AG09309 (cell line): ENCODE measurements at regions not wholly inside any gene's neighbourhood (a gene's known extent, or its start where the extent isn't known, plus 50 kb on each side); places are given as distances from the start of the nearest gene placed in this dataset.

ENCODE experiments used
- DNase-seq: peaks from one replicate; pipeline ENCODE4 v3.0.0-alpha.2; 2010; ENCODE audit warnings: low read depth
- H3K4me3 ChIP-seq: 2 replicates; pipeline ENCODE4 v1.5.1; 2011; ENCODE audit warnings: mild to moderate bottlenecking, low read depth, low read length, moderate library complexity; ENCODE audit not compliant: control insufficient read depth
- TF ChIP-seq, protein P1 (sequence below): IDR thresholded peaks from 2 replicates; pipeline ENCODE4 v1.5.1; 2011; ENCODE audit warnings: mild to moderate bottlenecking, low read depth, low read length, inconsistent platforms; ENCODE audit not compliant: insufficient read depth, control insufficient read depth; ENCODE audit errors: missing control alignments

DNA sequence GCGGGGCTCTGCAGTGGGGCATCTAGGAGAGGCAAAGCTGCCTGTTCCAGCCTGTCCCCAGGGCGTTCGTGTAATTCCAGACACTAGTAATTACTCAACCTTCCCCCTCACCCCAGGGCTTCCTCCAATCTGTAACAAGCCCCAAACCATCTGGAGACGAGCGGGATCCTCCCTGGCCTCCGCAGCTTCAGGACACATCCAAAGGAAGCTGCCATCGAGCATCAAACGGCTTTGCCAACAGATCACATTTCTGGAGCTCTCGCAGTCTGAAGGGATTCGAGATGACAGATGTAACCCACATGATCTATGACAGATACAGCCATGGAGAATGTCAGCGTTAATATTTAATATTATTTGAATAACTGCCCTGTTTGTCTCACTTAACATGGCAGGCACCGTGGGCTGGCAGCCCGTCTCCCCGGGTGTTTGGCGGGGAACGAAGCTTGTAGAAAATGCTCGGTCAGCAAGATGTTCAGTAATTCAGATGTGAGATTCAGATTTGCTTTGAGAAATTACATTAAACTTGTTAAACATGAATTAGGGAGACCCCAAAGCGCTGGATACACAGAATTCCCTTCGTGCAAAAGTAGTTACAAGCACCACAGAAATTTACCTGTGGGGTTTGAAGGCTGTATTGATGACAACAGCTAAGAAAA, 108.5 kb upstream of the C7orf33 start:
- H3K4me3 ChIP-seq: no peak overlapping the region
- DNase-seq: no peak
- TF ChIP-seq, protein P1, sequence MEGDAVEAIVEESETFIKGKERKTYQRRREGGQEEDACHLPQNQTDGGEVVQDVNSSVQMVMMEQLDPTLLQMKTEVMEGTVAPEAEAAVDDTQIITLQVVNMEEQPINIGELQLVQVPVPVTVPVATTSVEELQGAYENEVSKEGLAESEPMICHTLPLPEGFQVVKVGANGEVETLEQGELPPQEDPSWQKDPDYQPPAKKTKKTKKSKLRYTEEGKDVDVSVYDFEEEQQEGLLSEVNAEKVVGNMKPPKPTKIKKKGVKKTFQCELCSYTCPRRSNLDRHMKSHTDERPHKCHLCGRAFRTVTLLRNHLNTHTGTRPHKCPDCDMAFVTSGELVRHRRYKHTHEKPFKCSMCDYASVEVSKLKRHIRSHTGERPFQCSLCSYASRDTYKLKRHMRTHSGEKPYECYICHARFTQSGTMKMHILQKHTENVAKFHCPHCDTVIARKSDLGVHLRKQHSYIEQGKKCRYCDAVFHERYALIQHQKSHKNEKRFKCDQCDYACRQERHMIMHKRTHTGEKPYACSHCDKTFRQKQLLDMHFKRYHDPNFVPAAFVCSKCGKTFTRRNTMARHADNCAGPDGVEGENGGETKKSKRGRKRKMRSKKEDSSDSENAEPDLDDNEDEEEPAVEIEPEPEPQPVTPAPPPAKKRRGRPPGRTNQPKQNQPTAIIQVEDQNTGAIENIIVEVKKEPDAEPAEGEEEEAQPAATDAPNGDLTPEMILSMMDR: no peak

- no peak overlapping the region for H3K4me3 ChIP-seq
- no peak for DNase-seq
- TF ChIP-seq, protein P1: no peak
Observed at GRCh38 chr7:148483515-148484308, 106.9 kb upstream of the C7orf33 start.

GRCh38 chr7:148484486-148484885, 106.1 kb upstream of the C7orf33 start:
- no peak overlapping the region for H3K4me3 ChIP-seq
- no peak for DNase-seq
- TF ChIP-seq, protein P1: no peak

GRCh38 chr7:148485618-148486017, 104.9 kb upstream of the C7orf33 start:
- DNase-seq: no peak
- H3K4me3 ChIP-seq: no peak overlapping the region
- TF ChIP-seq, protein P1: no peak

- TF ChIP-seq, protein P1: no peak
- H3K4me3 ChIP-seq: no peak overlapping the region
- DNase-seq: no peak
Observed at GRCh38 chr7:148486937-148487336, 103.6 kb upstream of the C7orf33 start.

DNA sequence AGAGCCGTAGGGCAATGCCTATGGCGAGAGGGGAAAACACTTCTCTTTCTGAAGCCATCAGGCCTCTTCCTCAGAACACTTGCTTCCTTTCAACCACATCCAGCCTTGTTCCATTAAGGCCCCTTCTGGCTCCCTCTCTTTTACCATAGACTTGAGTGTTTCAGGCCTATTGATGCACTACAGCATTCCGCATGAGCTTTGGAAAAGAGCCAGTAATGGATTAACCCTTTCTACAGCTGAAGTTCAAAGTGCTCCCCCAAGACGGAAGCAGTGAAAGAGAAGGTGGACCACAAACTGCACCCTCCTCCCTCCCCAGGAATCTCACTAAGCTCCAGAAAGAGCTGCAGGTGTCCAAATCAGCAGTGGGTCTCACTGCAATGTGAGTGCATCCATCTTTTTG, 102.7 kb upstream of the C7orf33 start:
- no peak overlapping the region for H3K4me3 ChIP-seq
- DNase-seq: no peak
- TF ChIP-seq, protein P1: no peak
